ENCODE measurements at regions not wholly inside any gene's neighbourhood (a gene's known extent, or its start where the extent isn't known, plus 50 kb on each side); places are given as distances from the start of the nearest gene placed in this dataset.

GRCh38 chr6:80622641-80623040 lies 516.2 kb downstream of the BCKDHB start (continued):
- TF ChIP-seq CHD7 (IDR thresholded peaks at IDR 0.05; ENCODE audit: insufficient replicate concordance, low read length), result no peak
- TF ChIP-seq MAX (IDR thresholded peaks at IDR 0.05), result no peak
- TF ChIP-seq EP300 (IDR thresholded peaks at IDR 0.05; ENCODE audit: borderline replicate concordance in 1 of 2, low read depth in 2 of 2, low read length in 2 of 2), result no peak
- no peak for TF ChIP-seq RAD21 (IDR thresholded peaks at IDR 0.05 in 1 of 2, conservative IDR thresholded peaks at IDR 0.05 in 1 of 2; ENCODE audit: low read depth in 2 of 2, low read length in 2 of 2)
- no peak for TF ChIP-seq CBX5 (IDR thresholded peaks at IDR 0.05; ENCODE audit: low read depth, low read length)
- no peak for TF ChIP-seq HDAC6 (IDR thresholded peaks at IDR 0.05; ENCODE audit: low read depth, low read length)
- no peak for TF ChIP-seq SIX5 (IDR thresholded peaks at IDR 0.05; ENCODE audit: low read depth, low read length)
- no peak for TF ChIP-seq SAP30 (IDR thresholded peaks at IDR 0.05; ENCODE audit: insufficient read depth, insufficient replicate concordance, low read length)
- no peak for TF ChIP-seq SP1 (IDR thresholded peaks at IDR 0.05; ENCODE audit: low read depth, low read length)

Data from H1 (cell line).